A172 (cell line): ENCODE measurements at regions not wholly inside any gene's neighbourhood (a gene's known extent, or its start where the extent isn't known, plus 50 kb on each side); places are given as distances from the start of the nearest gene placed in this dataset.
A peak's percentile ranks its signal among the peaks of the same experiment; 100 is the strongest.
"Not testable (repeated sequence)": the region's sequence is repeated elsewhere in the genome, so short reads cannot be mapped to it uniquely, and the experiment has no call there.

Experiments
- DNase-seq: peaks from one replicate; pipeline ENCODE4 v3.0.0-alpha.2; 2015; ENCODE audit warnings: low spot score

DNA sequence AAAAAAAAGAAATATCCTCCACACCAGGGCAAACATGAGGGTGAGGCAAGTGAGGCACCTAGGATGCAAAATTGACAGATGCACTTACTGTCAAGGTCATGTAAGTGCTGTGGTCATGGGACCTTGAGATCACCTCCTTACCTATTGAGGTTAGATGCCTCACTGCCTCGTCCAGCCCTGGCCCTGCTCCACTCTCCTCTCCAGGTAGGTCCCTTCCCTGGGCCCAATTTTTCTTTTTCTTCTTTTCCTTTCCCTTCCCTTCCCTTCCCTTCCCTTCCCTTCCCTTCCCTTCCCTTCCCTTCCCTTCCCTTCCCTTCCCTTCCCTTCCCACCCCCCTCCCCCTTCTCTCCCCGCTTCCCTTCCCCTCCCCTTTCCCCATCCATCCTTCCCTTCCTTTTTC is 71.1 kb upstream of the DLG1 start:
- no peak for DNase-seq

DNA sequence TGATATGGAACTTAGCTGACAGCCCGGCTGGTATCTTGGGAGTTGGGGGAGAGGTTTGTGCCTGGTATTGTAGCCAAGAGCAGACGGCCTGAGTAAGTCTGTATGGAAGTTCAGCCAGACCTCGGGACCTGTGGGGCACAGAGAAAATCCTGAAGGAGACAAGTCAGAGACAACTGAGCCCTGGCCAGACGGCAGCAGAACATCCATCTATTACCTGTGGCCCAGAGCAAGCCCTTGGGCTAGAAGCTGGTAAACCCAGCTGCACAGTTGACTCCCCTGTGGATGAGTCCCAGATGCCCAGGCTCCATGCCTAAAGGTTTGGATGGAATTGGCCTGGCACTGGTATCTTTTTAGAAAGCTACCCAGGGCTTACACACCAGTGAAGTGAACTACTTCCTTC is 70.4 kb upstream of the DLG1 start:
- no peak for DNase-seq

DNA sequence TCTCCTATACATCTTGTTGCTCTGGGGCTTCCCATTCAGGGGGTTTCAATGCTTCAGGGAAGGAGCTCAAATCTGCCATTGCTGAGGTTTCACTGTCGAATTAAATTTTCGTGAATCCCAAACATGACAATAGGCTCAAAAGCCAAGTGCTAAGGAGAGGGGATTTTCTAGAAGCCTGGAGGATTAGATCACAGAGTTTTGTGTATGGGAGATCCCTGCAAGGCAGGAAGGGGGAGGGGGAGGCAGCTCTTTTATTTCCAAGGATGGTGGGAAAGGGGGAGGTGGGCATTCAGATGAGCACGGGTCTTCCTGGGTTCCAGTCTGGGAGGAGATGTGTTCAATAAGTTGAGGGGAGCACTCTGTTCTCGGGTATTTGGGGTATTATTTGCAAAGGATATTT is 69.9 kb upstream of the DLG1 start:
- DNase-seq, result no peak

DNA sequence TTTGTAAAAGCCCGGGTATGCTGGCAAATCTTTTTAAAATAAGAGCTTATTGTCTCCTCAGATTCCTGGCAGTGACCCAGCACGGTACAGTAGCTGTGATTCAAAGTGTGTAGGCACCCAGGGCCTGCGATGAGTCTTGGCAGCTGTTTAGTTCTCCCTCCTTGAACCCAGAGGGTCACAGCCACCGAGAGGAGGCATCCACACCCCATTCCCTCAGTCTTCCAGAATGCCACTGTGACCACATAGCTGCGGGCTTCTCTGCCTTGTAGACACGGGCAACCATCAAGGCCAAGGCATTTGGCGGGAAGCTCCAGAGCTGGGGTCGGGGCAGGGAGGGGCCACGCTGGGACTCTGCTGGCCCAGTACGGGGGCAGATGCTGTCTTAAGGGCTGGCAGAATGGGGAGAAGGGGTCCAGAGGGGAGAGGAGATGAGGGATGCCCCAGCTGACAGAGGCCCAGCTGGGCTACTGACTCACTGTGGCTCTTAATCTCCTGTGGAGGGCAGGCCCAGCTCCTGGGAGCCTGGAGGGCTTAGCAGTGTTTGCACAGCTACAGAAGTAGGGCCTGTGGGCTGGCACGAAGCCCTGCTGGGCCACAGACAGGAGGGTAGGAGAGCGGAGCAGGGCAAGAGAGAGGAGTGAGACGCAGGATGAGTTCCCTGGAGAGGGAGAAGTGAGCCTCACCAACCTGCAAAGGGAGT is 68.8 kb upstream of the DLG1 start:
- peak; percentile 97 for DNase-seq

DNA sequence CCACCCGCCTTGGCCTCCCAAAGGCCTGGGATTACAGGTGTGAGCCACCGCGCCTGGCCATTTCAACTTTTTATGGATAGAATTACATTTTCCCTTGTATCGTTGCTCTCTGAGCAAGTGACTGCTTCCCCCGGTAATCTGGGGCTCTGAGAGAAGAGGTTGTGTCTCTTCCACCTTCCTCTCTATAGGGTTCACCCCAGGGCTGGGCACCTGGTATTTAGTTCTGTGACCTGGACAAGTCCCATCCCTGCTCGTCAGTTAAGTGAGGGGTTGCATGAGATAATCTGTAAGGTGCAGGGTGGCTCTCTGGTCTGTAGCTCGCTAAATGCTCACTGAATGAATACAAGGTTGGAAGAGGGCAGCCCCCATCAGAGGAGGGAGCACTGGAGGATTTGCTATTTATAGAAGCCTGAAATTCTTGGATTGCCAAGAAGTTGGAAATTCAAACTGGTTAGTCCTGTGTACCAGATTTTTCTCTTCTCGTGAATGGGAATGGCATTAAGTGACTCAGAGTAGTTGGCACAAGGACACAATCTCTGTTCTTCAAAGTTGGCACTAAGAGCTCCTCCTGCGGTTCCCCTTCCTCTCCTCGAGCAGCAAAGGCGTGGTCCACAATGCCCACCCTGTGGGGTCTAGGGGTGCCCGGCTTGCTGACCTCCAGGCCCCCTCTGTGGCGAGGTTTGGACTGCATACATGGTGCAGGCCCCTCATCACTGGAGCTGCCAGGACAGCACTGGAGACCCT is 68.1 kb upstream of the DLG1 start:
- peak; percentile 90 for DNase-seq

DNA sequence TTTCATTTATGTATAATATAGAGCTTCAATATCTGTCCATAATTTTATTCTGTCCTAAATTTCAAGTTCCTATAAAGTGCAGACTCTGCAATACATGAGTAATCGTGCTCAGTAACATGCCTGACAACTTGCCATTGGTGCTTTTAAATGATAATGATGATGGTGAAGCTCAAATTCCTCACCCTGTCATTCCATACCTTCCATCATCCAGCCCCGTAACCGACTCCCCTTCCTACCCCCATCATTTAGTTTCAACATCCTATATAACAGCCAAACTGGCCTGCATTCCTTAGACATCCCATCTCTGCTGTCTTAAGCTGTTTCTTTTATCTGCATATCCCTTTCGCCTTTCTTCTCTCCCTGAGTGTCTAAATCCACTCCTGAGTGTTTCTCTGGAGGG is 67.2 kb upstream of the DLG1 start:
- no peak for DNase-seq

DNA sequence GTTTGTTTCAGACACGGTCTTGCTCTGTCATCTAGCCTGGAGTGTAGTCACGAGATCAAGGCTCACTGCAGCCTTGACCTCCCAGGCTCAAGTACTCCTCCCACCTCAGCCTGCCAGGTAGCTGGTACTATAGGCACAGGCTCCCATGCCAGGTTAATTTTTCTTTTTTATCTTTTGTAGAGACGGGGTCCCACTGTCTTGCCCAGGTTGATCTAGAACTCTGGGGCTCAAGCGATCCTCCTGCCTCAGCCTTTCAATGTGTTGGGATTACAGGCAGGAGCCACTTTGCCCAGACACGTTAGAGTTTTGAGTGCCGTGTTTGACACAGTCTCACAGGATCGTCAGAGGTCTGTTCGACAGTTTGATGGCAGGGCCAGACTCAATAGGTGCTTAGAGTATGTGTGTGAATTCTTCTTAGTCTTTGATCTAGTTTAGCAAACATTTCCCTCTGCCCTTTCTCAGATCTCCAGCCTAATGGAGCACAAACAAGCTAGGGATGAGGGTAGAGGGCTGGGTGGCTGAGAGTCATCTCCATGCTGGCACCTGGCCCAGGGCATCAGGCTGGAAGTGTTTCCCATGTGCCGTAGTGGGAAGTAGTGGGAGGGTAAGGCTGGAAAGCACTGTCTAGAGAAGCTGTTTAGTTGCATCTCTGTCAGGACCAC is 66.1 kb upstream of the DLG1 start:
- DNase-seq, result no peak

DNA sequence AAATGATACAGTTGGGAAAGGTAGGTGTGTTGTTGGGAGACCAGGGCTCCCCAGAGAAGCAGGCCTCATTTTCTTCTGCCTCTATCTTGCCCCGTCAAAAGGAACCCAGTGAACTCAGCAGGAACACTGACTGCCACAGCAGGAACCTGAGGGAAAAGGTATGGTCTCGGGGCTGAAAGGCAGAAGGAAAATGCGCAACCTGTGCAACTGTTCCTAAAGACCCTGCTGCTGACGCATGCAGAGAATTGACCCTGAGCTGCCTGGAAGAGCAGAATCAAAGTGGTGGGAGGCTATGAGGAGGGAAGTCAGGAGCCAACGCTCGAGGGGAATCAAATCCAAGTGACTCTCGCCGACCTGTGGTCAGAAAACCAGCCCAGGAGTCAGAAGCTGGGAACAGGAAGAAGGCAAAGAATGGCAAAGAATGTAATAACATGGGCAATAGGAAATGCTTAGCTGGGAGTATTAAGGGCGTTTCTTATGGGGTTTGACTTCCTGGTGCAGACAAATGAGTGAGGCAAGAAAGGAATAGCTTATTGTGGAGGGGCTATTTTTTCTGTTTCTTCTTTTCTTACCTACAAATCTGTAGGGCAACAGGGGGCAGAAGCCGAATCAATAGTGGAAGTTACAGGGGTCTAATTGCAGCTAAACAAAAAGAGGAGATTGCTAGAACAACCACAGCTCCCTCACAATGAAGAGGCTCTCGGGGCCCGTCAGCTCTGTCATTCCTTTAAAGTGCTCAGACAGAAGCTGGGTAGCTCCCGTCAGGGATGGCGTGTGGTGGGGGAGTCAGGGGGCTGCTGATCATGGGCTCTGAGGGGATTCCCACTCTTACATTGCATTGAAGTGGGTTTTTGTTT is 65.4 kb upstream of the DLG1 start:
- DNase-seq, result no peak

DNA sequence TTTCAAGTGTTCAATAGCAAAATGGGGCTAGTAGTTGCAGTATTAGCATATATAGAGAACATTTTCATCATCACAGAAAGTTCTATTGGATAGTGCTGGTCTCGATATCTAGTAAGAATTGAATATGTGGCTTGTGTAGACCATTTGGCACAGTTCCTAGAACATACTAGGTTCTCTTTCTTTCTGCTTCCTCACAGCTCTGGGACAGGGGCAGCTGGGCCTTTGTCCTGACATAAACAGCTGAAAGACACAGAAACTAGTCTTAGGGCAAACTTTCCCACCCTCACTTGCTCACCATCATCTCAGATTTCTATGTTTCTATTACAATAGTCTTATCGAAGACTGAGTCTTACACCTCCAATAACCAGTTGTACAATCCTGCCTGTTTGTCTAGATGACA is 63.7 kb upstream of the DLG1 start:
- DNase-seq, result no peak

DNA sequence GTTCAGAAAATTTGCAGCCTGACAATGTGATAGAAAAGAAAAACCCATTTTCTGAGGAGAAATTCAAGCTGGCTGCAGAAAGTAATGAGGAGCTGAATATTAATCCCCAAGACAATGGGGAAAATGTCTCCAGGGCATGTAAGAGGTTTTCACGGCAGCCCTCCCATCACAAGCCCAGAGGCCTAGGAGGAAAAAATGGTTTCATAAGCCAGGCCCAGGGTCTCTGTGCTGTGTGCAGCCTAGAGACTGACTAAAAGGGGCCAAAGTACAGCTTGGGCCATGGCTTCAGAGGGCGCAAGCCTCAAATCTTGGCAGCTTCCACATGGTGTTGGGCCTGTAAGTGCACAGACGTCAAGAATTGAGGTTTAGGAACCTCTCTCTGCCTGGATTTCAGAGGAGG is 61.7 kb upstream of the DLG1 start:
- not testable (repeated sequence) for DNase-seq

DNA sequence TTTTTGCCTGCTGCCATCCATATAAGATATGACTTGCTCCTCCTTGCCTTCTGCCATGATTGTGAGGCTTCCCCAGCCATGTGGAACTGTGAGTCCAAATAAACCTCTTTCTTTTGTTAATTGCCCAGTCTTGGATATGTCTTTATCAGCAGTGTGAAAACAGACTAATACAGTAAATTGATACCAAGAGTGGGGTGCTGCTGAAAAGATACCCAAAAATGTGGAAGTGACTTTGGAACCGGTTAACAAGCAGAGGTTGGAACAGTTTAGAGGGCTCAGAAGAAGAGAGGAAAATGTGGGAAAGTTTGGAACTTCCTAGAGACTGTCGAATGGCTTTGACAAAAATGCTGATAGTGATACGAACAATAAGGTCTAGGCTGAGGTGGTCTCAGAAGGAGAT is 61.1 kb upstream of the DLG1 start:
- DNase-seq, result not testable (repeated sequence)

DNA sequence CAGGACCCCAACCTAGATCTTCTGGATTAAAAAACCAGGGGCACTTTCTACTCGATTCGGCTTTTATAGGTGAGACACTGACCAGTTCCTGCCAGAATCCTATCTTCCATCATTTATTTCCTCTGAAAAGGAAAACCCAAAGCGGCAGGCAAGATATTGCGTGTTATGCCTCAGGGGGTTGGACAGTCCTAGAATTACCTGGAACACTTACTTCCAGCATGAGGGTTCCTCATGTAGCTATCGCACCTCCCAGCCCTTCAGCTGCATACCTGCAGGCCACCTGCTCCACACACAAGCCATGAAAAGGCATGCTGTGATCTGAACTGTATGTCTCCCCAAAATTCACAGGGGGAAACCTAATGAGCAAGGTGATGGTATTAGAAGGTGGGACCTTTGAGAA is 58.3 kb upstream of the DLG1 start:
- DNase-seq, result no peak

DNA sequence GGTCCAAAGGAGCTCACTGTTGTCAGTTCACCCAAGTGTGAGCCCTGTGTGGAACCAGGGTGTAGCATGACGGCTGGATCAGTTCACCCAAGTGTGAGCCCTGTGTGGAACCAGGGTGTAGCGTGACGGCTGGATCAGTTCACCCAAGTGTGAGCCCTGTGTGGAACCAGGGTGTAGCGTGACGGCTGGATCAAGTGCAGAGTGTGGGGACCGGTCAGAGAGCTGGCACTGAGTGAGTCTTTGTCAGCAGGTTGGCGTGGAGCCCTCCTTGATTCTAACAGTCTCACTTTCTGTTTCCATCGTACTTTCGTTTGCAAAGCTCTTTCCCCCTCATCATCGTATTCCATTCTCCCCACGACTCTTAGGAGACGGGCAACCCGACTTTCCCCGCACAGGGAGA is 57.9 kb upstream of the DLG1 start:
- no peak for DNase-seq

DNA sequence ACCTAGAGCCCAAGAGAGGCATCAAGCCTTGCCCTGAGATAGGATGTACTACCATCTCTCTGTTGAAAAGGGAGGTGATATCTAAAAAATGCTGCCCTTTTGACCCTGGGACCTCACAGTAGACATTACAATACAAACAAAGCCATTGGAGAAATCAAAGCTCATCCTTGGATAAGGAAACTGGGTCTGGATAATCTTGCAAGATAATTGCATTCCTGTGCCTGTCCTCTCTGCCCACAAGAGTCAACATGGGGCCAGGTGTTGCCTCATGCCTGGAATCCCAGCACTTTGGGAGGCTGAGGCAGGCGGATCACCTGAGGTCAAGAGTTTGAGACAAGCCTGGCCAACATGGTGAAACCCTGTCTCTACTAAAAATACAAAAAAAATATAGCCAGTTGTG is 57.3 kb upstream of the DLG1 start:
- no peak for DNase-seq

DNA sequence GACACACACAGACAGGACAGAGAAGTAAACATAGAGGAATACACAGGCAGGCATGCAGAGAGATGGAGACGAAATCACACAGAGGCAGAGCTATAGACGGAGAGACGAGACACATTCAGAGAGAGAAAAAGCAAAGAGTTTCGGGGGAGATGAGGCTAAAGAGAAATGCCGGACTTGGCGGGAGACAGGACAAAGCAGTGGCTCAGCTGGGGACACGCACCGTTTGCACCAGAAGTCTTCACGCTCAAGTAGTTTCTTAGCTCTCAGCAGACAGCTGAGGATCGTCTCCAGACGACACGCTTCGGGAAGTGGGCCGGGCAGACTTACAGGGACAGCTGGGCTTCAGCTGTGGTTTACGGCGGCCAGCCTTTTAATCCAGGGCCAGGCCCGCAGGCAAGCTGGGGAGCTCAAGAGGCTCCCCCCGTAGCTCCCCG is 56.2 kb upstream of the DLG1 start:
- no peak for DNase-seq

DNA sequence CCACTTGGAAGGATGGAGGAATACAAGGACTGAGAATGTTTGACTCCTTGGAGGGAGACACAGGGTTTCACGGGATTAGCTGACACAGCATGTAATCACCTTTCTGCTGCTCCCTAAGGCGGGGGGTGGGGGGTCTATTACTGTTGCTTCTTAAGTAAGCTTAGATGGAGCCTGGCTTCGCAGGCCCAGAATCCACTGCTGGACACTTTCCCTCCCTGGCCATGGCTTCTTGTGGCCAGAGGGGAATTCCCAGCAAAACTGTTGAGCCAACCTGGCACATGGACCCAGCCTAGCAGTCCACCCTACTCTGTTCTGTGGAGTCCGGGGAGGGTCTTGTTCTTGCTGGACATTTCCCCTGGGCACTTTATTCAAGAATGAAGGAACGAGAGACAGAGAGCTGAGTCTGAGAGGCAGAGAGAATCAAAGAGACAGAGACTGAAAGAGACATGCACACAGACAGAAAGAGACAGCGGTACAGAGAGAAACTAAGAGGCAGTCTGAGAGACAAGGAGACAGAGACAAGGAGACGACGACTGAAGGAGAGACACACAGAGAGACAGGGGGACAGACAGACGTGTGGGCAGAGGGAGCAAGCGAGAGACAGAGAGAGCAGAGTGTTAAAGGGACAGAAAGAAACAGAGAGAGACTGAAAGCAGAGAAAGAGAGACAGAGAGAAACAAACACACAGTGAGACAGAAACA is 55.6 kb upstream of the DLG1 start:
- no peak for DNase-seq

DNA sequence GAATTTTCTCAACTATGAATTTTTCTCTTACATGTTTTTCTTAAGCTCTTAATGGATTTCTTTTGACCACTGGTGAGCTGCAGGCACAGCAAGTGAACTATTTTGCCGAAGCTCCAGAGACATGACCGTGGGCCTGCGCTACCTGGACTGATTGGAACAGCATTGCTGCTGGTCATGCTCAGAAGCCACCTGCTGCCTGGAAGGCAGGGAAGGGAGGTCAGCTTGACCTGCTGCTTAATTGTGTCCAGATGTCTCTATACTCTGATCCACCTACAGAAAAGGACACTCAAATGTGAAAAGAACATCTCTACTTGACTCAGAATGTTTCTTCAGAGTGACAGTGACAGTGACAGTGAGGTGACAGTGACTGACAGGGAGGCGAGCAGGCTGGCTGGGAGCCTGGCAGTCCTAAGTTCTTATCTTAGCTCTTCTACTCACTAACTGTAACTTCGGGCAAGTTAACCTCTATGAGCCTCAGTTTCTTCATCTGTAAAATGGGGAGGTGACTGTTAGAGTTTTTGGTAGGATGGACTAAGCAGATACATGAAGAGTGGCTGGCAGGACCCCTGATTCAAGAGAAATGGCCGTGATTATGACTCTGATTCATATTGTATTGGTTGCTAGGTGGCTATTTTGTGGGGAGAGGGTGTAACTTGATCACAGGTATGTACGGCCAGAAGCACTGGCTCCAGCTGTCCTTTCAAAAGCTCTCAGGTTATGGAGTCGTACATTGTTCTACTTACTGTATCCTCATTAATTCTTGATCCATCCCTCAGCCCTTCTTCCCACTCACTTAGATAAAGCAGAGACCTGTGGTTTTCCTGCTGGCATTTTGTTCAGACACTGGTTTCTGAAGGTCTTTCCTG is 54.8 kb upstream of the DLG1 start:
- DNase-seq, result no peak

DNA sequence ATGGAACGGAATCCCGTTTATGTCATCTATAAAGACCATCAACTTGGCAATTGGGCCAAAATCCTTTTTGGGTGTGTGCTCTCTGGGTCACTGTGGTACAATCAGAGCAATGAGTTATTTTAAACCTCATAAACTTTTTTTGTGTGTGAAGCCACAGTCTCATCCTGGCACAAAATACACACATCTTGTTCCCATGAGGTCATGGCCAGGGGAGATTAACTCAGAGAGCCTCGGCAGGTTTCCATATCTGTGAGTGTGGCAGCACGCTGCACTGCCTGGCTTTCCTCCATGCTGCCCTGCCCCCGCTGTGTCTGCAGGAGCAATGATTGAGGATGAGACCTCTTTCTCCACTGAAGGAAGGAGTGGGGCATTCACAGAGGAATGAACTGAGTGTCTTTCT is 54.0 kb upstream of the DLG1 start:
- peak; percentile 87 for DNase-seq

DNA sequence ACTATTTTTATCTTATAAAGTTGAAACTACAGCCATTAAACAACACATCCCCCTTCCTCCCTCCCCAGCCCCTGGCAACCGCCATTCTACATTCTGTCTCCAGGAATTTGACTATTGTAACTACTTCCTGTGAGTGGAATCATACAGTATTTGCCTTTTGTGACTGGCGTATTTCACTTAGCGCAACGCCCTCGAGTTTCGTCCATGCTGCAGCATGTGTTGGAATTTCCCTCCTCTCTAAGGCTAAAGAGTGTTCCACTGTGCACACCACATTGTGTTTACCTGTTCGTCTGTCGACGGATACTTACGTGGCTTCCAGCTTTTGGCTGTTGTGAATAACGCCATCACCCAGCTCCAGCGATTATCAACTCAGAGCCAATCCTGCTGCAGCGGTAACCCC is 52.0 kb upstream of the DLG1 start:
- DNase-seq, result no peak

DNA sequence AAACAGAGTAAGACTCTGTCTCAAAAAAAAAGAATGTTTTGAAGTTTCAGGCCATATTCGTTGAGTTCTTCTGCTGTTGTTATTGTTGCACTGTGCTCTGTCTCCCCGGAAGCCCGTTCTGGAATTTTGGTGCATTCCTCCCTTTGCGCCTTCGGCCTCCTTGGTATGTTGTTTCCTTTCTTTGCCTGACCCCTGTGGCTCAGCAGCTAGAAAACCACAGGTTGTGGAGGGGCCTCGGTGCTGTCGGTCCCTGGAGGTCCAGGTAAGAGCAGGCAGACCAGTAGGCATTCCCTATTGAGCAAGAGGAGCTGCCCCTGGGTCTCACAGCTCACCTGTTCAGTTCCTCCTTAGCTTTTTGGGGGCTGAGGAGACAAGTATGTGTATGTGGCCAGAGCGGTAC is 51.0 kb upstream of the DLG1 start:
- DNase-seq, result no peak
